HCT116 (cell line): ENCODE measurements at regions not wholly inside any gene's neighbourhood (a gene's known extent, or its start where the extent isn't known, plus 50 kb on each side); places are given as distances from the start of the nearest gene placed in this dataset.

ENCODE experiments used
- CTCF ChIP-seq, 3 experiments: fragments of 200-600 bp in 1 of 3; sonication (generic) in 1 of 3; IDR thresholded peaks in 2 of 3; conservative IDR thresholded peaks in 1 of 3; 2 replicates each; pipeline ENCODE4 v1.5.1; 2012 to 2017; ENCODE audit warnings: low read depth in 2 of 3, low read length in 2 of 3, antibody characterized with exemption in 1 of 3, borderline replicate concordance in 1 of 3, control low read depth in 1 of 3, mild to moderate bottlenecking in 1 of 3, mixed read lengths in 1 of 3, mixed run types in 1 of 3, moderate library complexity in 1 of 3; ENCODE audit not compliant: insufficient read depth in 1 of 3
- EGR1 ChIP-seq: IDR thresholded peaks from 2 replicates; pipeline ENCODE4 v1.6.1; 2012; ENCODE audit warnings: low read depth
- ELF1 ChIP-seq: IDR thresholded peaks from 2 replicates; pipeline ENCODE4 v1.6.1; 2012; ENCODE audit warnings: low read depth, borderline replicate concordance
- EZH2 ChIP-seq: fragments of 200-600 bp; sonication (generic); IDR thresholded peaks from 2 replicates; pipeline ENCODE4 v1.6.1; 2017; ENCODE audit warnings: antibody characterized with exemption, mixed run types
- FOSL1 ChIP-seq: IDR thresholded peaks from 2 replicates; pipeline ENCODE4 v1.6.1; 2012; ENCODE audit warnings: low read depth
- MAX ChIP-seq: IDR thresholded peaks from 2 replicates; pipeline ENCODE4 v1.6.1; 2012
- POLR2A ChIP-seq: IDR thresholded peaks from 2 replicates; pipeline ENCODE4 v1.7.0; 2011; ENCODE audit warnings: borderline replicate concordance; ENCODE audit not compliant: insufficient read depth, insufficient read length; ENCODE audit errors: extremely low read depth
- SIN3A ChIP-seq: IDR thresholded peaks from 2 replicates; pipeline ENCODE4 v1.6.1; 2012; ENCODE audit warnings: low read depth
- SP1 ChIP-seq: IDR thresholded peaks from 2 replicates; pipeline ENCODE4 v1.6.1; 2012; ENCODE audit warnings: low read depth
- SRF ChIP-seq: IDR thresholded peaks from 2 replicates; pipeline ENCODE4 v1.6.1; 2012; ENCODE audit warnings: low read depth
- TCF7L2 ChIP-seq: IDR thresholded peaks from 2 replicates; pipeline ENCODE4 v1.7.0; 2011; ENCODE audit warnings: borderline replicate concordance, inconsistent platforms; ENCODE audit not compliant: insufficient read depth, insufficient read length; ENCODE audit errors: extremely low read depth
- ZFX ChIP-seq: fragments of 450-650 bp; IDR thresholded peaks from 2 replicates; pipeline ENCODE4 v1.6.1; 2017
- ZNF274 ChIP-seq: fragments of 200-500 bp; sonication (Bioruptor generic); IDR thresholded peaks from 2 replicates; pipeline ENCODE4 v1.6.1; 2014; ENCODE audit warnings: mild to moderate bottlenecking, low read depth, low read length, inconsistent platforms
- TF ChIP-seq, protein P1 (sequence below): IDR thresholded peaks from 2 replicates; pipeline ENCODE4 v1.6.1; 2012; ENCODE audit warnings: low read depth

GRCh38 chr5:118233606-118234005, 754.7 kb downstream of the DTWD2 start:
- no peak for TF ChIP-seq CTCF (IDR thresholded peaks at IDR 0.05 in 2 of 3, conservative IDR thresholded peaks at IDR 0.05 in 1 of 3; ENCODE audit: borderline replicate concordance in 1 of 3, insufficient read depth in 1 of 3, low read depth in 2 of 3, low read length in 2 of 3)
- TF ChIP-seq POLR2A: no peak
- no peak for TF ChIP-seq SRF
- TF ChIP-seq SP1: no peak
- TF ChIP-seq MAX: no peak
- TF ChIP-seq EGR1: no peak
- no peak for TF ChIP-seq ZFX
- TF ChIP-seq, protein P1, sequence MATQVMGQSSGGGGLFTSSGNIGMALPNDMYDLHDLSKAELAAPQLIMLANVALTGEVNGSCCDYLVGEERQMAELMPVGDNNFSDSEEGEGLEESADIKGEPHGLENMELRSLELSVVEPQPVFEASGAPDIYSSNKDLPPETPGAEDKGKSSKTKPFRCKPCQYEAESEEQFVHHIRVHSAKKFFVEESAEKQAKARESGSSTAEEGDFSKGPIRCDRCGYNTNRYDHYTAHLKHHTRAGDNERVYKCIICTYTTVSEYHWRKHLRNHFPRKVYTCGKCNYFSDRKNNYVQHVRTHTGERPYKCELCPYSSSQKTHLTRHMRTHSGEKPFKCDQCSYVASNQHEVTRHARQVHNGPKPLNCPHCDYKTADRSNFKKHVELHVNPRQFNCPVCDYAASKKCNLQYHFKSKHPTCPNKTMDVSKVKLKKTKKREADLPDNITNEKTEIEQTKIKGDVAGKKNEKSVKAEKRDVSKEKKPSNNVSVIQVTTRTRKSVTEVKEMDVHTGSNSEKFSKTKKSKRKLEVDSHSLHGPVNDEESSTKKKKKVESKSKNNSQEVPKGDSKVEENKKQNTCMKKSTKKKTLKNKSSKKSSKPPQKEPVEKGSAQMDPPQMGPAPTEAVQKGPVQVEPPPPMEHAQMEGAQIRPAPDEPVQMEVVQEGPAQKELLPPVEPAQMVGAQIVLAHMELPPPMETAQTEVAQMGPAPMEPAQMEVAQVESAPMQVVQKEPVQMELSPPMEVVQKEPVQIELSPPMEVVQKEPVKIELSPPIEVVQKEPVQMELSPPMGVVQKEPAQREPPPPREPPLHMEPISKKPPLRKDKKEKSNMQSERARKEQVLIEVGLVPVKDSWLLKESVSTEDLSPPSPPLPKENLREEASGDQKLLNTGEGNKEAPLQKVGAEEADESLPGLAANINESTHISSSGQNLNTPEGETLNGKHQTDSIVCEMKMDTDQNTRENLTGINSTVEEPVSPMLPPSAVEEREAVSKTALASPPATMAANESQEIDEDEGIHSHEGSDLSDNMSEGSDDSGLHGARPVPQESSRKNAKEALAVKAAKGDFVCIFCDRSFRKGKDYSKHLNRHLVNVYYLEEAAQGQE: no peak
- no peak for TF ChIP-seq TCF7L2
- no peak for TF ChIP-seq EZH2
- no peak for TF ChIP-seq ELF1
- no peak for TF ChIP-seq FOSL1
- no peak for TF ChIP-seq SIN3A
- no peak for TF ChIP-seq ZNF274
